ENCODE measurements at regions not wholly inside any gene's neighbourhood (a gene's known extent, or its start where the extent isn't known, plus 50 kb on each side); places are given as distances from the start of the nearest gene placed in this dataset.

GRCh38 chr5:161190778-161191177, 338.8 kb upstream of the ATP10B start:
- Mint-ChIP-seq H3K4me3 (no peak overlapping the region), H3K4me1 (no peaks in the 10 kb centered on the region), H3K27me3 (no peaks in the 10 kb centered on the region), H3K27ac (no peak overlapping the region), H3K36me3 (no peaks in the 10 kb centered on the region), H3K9me3 (peaks cover 0 to 2% (median 0%) of the 10 kb centered on the region in 3 donors)
- Histone ChIP-seq H3K9me3 (no peaks in the 10 kb centered on the region), H3K4me3 (ENCODE audit: control insufficient read depth in 1 of 2, extremely low read depth in 1 of 2, low read length in 1 of 2) (no peak overlapping the region), H3K4me1 (ENCODE audit: control insufficient read depth in 1 of 2, extremely low read depth in 1 of 2, insufficient read depth in 2 of 2, low read length in 2 of 2) (no peaks in the 10 kb centered on the region), H3K27ac (ENCODE audit: low read length) (no peak overlapping the region), H3K27me3 (replicated peaks in 1 of 2; ENCODE audit: control insufficient read depth in 2 of 2, extremely low read depth in 1 of 2, insufficient read depth in 2 of 2, low read length in 1 of 2) (no peaks in the 10 kb centered on the region), H3K36me3 (ENCODE audit: control insufficient read depth in 2 of 2, extremely low read depth in 1 of 2, insufficient read depth in 1 of 2, low read length in 1 of 2) (no peaks in the 10 kb centered on the region)
- ATAC-seq (replicated peaks in 1 of 4): no peak
- 75% methylated on average over 1 of the region's 2 CpGs for WGBS (ENCODE audit: insufficient coverage)
- CTCF ChIA-PET: no interaction called here
- DNase-seq: no peak
- POLR2A ChIA-PET: no interaction called here

GRCh38 chr5:161190086-161190485, 338.1 kb upstream of the ATP10B start:
- ATAC-seq (replicated peaks in 1 of 4) (no peak), DNase-seq (no peak)
- H3K9me3 Mint-ChIP-seq: no peaks in the 10 kb centered on the region
- H3K27me3 ChIP-seq (replicated peaks in 1 of 2; ENCODE audit: control insufficient read depth in 2 of 2, extremely low read depth in 1 of 2, insufficient read depth in 2 of 2, low read length in 1 of 2): no peaks in the 10 kb centered on the region
- H3K36me3 ChIP-seq (ENCODE audit: control insufficient read depth in 2 of 2, extremely low read depth in 1 of 2, insufficient read depth in 1 of 2, low read length in 1 of 2): no peaks in the 10 kb centered on the region
- H3K4me3 Mint-ChIP-seq: no peak overlapping the region
- ChIA-PET POLR2A (no interaction called here), CTCF (no interaction called here)
- no peaks in the 10 kb centered on the region for H3K27me3 Mint-ChIP-seq
- no peaks in the 10 kb centered on the region for H3K4me1 Mint-ChIP-seq
- H3K4me3 ChIP-seq (ENCODE audit: control insufficient read depth in 1 of 2, extremely low read depth in 1 of 2, low read length in 1 of 2): no peak overlapping the region
- no peaks in the 10 kb centered on the region for H3K36me3 Mint-ChIP-seq
- H3K9me3 ChIP-seq: no peaks in the 10 kb centered on the region
- H3K27ac Mint-ChIP-seq: no peak overlapping the region
- no CpG with 5 or more reads among the region's 3 CpGs for WGBS (ENCODE audit: insufficient coverage)
- no peaks in the 10 kb centered on the region for H3K4me1 ChIP-seq (ENCODE audit: control insufficient read depth in 1 of 2, extremely low read depth in 1 of 2, insufficient read depth in 2 of 2, low read length in 2 of 2)
- no peak overlapping the region for H3K27ac ChIP-seq (ENCODE audit: low read length)

GRCh38 chr5:161189452-161189851, 337.4 kb upstream of the ATP10B start:
- CTCF ChIA-PET: no interaction called here
- Histone ChIP-seq H3K36me3 (ENCODE audit: control insufficient read depth in 2 of 2, extremely low read depth in 1 of 2, insufficient read depth in 1 of 2, low read length in 1 of 2) (no peaks in the 10 kb centered on the region), H3K4me3 (ENCODE audit: control insufficient read depth in 1 of 2, extremely low read depth in 1 of 2, low read length in 1 of 2) (no peak overlapping the region), H3K27ac (ENCODE audit: low read length) (no peak overlapping the region), H3K9me3 (no peaks in the 10 kb centered on the region), H3K4me1 (ENCODE audit: control insufficient read depth in 1 of 2, extremely low read depth in 1 of 2, insufficient read depth in 2 of 2, low read length in 2 of 2) (no peaks in the 10 kb centered on the region), H3K27me3 (replicated peaks in 1 of 2; ENCODE audit: control insufficient read depth in 2 of 2, extremely low read depth in 1 of 2, insufficient read depth in 2 of 2, low read length in 1 of 2) (no peaks in the 10 kb centered on the region)
- no peak overlapping the region for H3K4me3 Mint-ChIP-seq
- H3K27ac Mint-ChIP-seq: no peak overlapping the region
- no peak for DNase-seq
- H3K9me3 Mint-ChIP-seq: no peaks in the 10 kb centered on the region
- no peak for ATAC-seq (replicated peaks in 1 of 4)
- no peaks in the 10 kb centered on the region for H3K36me3 Mint-ChIP-seq
- WGBS (ENCODE audit: insufficient coverage): no CpG with 5 or more reads among the region's 1 CpG
- H3K27me3 Mint-ChIP-seq: no peaks in the 10 kb centered on the region
- H3K4me1 Mint-ChIP-seq: no peaks in the 10 kb centered on the region
- POLR2A ChIA-PET: no interaction called here

- H3K9me3 Mint-ChIP-seq: peaks cover 0 to 7% (median 7%) of the 10 kb centered on the region in 3 donors
- Histone ChIP-seq H3K27ac (ENCODE audit: low read length) (no peak overlapping the region), H3K36me3 (ENCODE audit: control insufficient read depth in 2 of 2, extremely low read depth in 1 of 2, insufficient read depth in 1 of 2, low read length in 1 of 2) (no peaks in the 10 kb centered on the region), H3K4me1 (ENCODE audit: control insufficient read depth in 1 of 2, extremely low read depth in 1 of 2, insufficient read depth in 2 of 2, low read length in 2 of 2) (no peaks in the 10 kb centered on the region), H3K27me3 (replicated peaks in 1 of 2; ENCODE audit: control insufficient read depth in 2 of 2, extremely low read depth in 1 of 2, insufficient read depth in 2 of 2, low read length in 1 of 2) (peaks cover 0 to 3% of the 10 kb centered on the region in 2 experiments), H3K9me3 (no peaks in the 10 kb centered on the region), H3K4me3 (ENCODE audit: control insufficient read depth in 1 of 2, extremely low read depth in 1 of 2, low read length in 1 of 2) (no peak overlapping the region)
- no peak for DNase-seq
- H3K36me3 Mint-ChIP-seq: no peaks in the 10 kb centered on the region
- no peaks in the 10 kb centered on the region for H3K4me1 Mint-ChIP-seq
- ChIA-PET POLR2A (no interaction called here), CTCF (no interaction called here)
- H3K27me3 Mint-ChIP-seq: peaks cover 0 to 4% of the 10 kb centered on the region in 2 donors
- H3K27ac Mint-ChIP-seq: no peak overlapping the region
- H3K4me3 Mint-ChIP-seq: no peak overlapping the region
- ATAC-seq (replicated peaks in 1 of 4): no peak
Observed at GRCh38 chr5:161183559-161183958, 331.5 kb upstream of the ATP10B start.

GRCh38 chr5:161176221-161176620, 324.2 kb upstream of the ATP10B start:
- H3K9me3 Mint-ChIP-seq: peaks cover 0 to 7% (median 4%) of the 10 kb centered on the region in 3 donors
- no peak overlapping the region for H3K4me3 Mint-ChIP-seq
- POLR2A ChIA-PET: no interaction called here
- H3K27ac ChIP-seq (ENCODE audit: low read length): no peak overlapping the region
- no peak overlapping the region for H3K27ac Mint-ChIP-seq
- CTCF ChIA-PET: no interaction called here
- no peaks in the 10 kb centered on the region for H3K9me3 ChIP-seq
- peaks cover 0 to 4% of the 10 kb centered on the region in 2 donors for H3K27me3 Mint-ChIP-seq
- no peaks in the 10 kb centered on the region for H3K36me3 ChIP-seq (ENCODE audit: control insufficient read depth in 2 of 2, extremely low read depth in 1 of 2, insufficient read depth in 1 of 2, low read length in 1 of 2)
- peaks cover 0 to 3% of the 10 kb centered on the region in 2 experiments for H3K27me3 ChIP-seq (replicated peaks in 1 of 2; ENCODE audit: control insufficient read depth in 2 of 2, extremely low read depth in 1 of 2, insufficient read depth in 2 of 2, low read length in 1 of 2)
- no peak for ATAC-seq (replicated peaks in 1 of 4)
- 61% methylated on average over 2 of the region's 2 CpGs for WGBS (ENCODE audit: insufficient coverage)
- H3K4me1 ChIP-seq (ENCODE audit: control insufficient read depth in 1 of 2, extremely low read depth in 1 of 2, insufficient read depth in 2 of 2, low read length in 2 of 2): no peaks in the 10 kb centered on the region
- no peaks in the 10 kb centered on the region for H3K36me3 Mint-ChIP-seq
- no peak overlapping the region for H3K4me3 ChIP-seq (ENCODE audit: control insufficient read depth in 1 of 2, extremely low read depth in 1 of 2, low read length in 1 of 2)
- no peak for DNase-seq
- no peaks in the 10 kb centered on the region for H3K4me1 Mint-ChIP-seq

- Mint-ChIP-seq H3K9me3 (no peaks in the 10 kb centered on the region), H3K4me1 (no peaks in the 10 kb centered on the region), H3K27me3 (no peaks in the 10 kb centered on the region), H3K4me3 (no peak overlapping the region), H3K27ac (no peak overlapping the region), H3K36me3 (no peaks in the 10 kb centered on the region)
- DNase-seq (no peak), ATAC-seq (replicated peaks in 1 of 4) (no peak)
- Histone ChIP-seq H3K36me3 (ENCODE audit: control insufficient read depth in 2 of 2, extremely low read depth in 1 of 2, insufficient read depth in 1 of 2, low read length in 1 of 2) (no peaks in the 10 kb centered on the region), H3K9me3 (no peaks in the 10 kb centered on the region), H3K4me1 (ENCODE audit: control insufficient read depth in 1 of 2, extremely low read depth in 1 of 2, insufficient read depth in 2 of 2, low read length in 2 of 2) (no peaks in the 10 kb centered on the region), H3K27ac (ENCODE audit: low read length) (no peak overlapping the region), H3K4me3 (ENCODE audit: control insufficient read depth in 1 of 2, extremely low read depth in 1 of 2, low read length in 1 of 2) (no peak overlapping the region), H3K27me3 (replicated peaks in 1 of 2; ENCODE audit: control insufficient read depth in 2 of 2, extremely low read depth in 1 of 2, insufficient read depth in 2 of 2, low read length in 1 of 2) (no peaks in the 10 kb centered on the region)
- WGBS (ENCODE audit: insufficient coverage): no CpG with 5 or more reads among the region's 2 CpGs
- POLR2A ChIA-PET: no interaction called here
- CTCF ChIA-PET: no interaction called here
Observed at GRCh38 chr5:161169776-161170175, 317.8 kb upstream of the ATP10B start.

- Histone ChIP-seq H3K27ac (ENCODE audit: low read length) (no peak overlapping the region), H3K4me3 (ENCODE audit: control insufficient read depth in 1 of 2, extremely low read depth in 1 of 2, low read length in 1 of 2) (no peak overlapping the region), H3K27me3 (replicated peaks in 1 of 2; ENCODE audit: control insufficient read depth in 2 of 2, extremely low read depth in 1 of 2, insufficient read depth in 2 of 2, low read length in 1 of 2) (no peaks in the 10 kb centered on the region), H3K9me3 (no peaks in the 10 kb centered on the region), H3K4me1 (ENCODE audit: control insufficient read depth in 1 of 2, extremely low read depth in 1 of 2, insufficient read depth in 2 of 2, low read length in 2 of 2) (no peaks in the 10 kb centered on the region), H3K36me3 (ENCODE audit: control insufficient read depth in 2 of 2, extremely low read depth in 1 of 2, insufficient read depth in 1 of 2, low read length in 1 of 2) (no peaks in the 10 kb centered on the region)
- ChIA-PET CTCF (interaction anchor here in 1 of 2 donors (0.6 kb wide), 1 partner anchor 117 kb away, joined by 3 read pairs; no protein-coding TSS in a partner anchor), POLR2A (no interaction called here)
- Mint-ChIP-seq H3K27me3 (no peaks in the 10 kb centered on the region), H3K27ac (no peak overlapping the region), H3K36me3 (no peaks in the 10 kb centered on the region), H3K4me1 (no peaks in the 10 kb centered on the region), H3K9me3 (no peaks in the 10 kb centered on the region), H3K4me3 (no peak overlapping the region)
- no peak for ATAC-seq (replicated peaks in 1 of 4)
- no peak for DNase-seq
- whole genome bisulfite sequencing (ENCODE audit: insufficient coverage): 25% methylated on average over 1 of the region's 6 CpGs
Observed at GRCh38 chr5:161167016-161167767, 315.2 kb upstream of the ATP10B start.
